NCI-H2107 treated with DMSO at 0.1 percent for 48 hours (cell line): ENCODE measurements at regions not wholly inside any gene's neighbourhood (a gene's known extent, or its start where the extent isn't known, plus 50 kb on each side); places are given as distances from the start of the nearest gene placed in this dataset.
"Not testable (repeated sequence)": the region's sequence is repeated elsewhere in the genome, so short reads cannot be mapped to it uniquely, and the experiment has no call there.

Experiments used
- DNase-seq: peaks from one replicate; lab custom pipeline; 2025; ENCODE audit not compliant: unreplicated experiment; lab: John Stamatoyannopoulos, UW

GRCh38 chr9:82115900-82116299, 127.3 kb downstream of the SPATA31D1 start:
- no peak for DNase-seq

GRCh38 chr9:82116556-82116955, 128.0 kb downstream of the SPATA31D1 start:
- DNase-seq = no peak

- no peak for DNase-seq
Observed at GRCh38 chr9:82117026-82117811, 128.6 kb downstream of the SPATA31D1 start.

- DNase-seq = no peak
Observed at GRCh38 chr9:82122731-82123130, 134.2 kb downstream of the SPATA31D1 start.

- DNase-seq = no peak
Observed at GRCh38 chr9:82124090-82124489, 135.5 kb downstream of the SPATA31D1 start.

- no peak for DNase-seq
Observed at GRCh38 chr9:82126256-82126655, 137.7 kb downstream of the SPATA31D1 start.

GRCh38 chr9:82127465-82127864, 138.9 kb downstream of the SPATA31D1 start:
- no peak for DNase-seq

- DNase-seq = no peak
Observed at GRCh38 chr9:82128011-82128696, 139.6 kb downstream of the SPATA31D1 start.

GRCh38 chr9:82129708-82130107, 141.1 kb downstream of the SPATA31D1 start:
- DNase-seq = no peak

- no peak for DNase-seq
Observed at GRCh38 chr9:82130331-82131042, 141.9 kb downstream of the SPATA31D1 start.

GRCh38 chr9:82131072-82131471, 142.5 kb downstream of the SPATA31D1 start:
- no peak for DNase-seq

- DNase-seq = no peak
Observed at GRCh38 chr9:82132024-82132423, 143.5 kb downstream of the SPATA31D1 start.

GRCh38 chr9:82134010-82134409, 145.4 kb downstream of the SPATA31D1 start:
- no peak for DNase-seq

- DNase-seq = no peak
Observed at GRCh38 chr9:82135106-82135505, 146.5 kb downstream of the SPATA31D1 start.

GRCh38 chr9:82138081-82138480, 149.5 kb downstream of the SPATA31D1 start:
- DNase-seq = not testable (repeated sequence)

- no peak for DNase-seq
Observed at GRCh38 chr9:82140471-82140870, 151.9 kb downstream of the SPATA31D1 start.

- no peak for DNase-seq
Observed at GRCh38 chr9:82144803-82145202, 156.2 kb downstream of the SPATA31D1 start.

GRCh38 chr9:82146677-82147076, 158.1 kb downstream of the SPATA31D1 start:
- DNase-seq = no peak

- DNase-seq = no peak
Observed at GRCh38 chr9:82147798-82148425, 159.3 kb downstream of the SPATA31D1 start.

GRCh38 chr9:82148426-82148810, 159.8 kb downstream of the SPATA31D1 start:
- no peak for DNase-seq

GRCh38 chr9:82148901-82149461, 160.4 kb downstream of the SPATA31D1 start:
- DNase-seq = no peak
